SK-N-SH treated with all-trans-retinoic acid at 6 μM for 48 hours (cell line): ENCODE measurements at regions not wholly inside any gene's neighbourhood (a gene's known extent, or its start where the extent isn't known, plus 50 kb on each side); places are given as distances from the start of the nearest gene placed in this dataset.

Experiments used
- ARNTL ChIP-seq: fragments of 450-650 bp; formaldehyde crosslinking; IDR thresholded peaks from 2 replicates; pipeline ENCODE4 v1.5.0; 2020; ENCODE audit warnings: low read depth, mild to moderate bottlenecking, moderate library complexity, borderline replicate concordance
- BACH2 ChIP-seq: fragments of 250-450 bp; sonication (Bioruptor Pico); IDR thresholded peaks from 2 replicates; pipeline ENCODE4 v1.9.0; 2021; ENCODE audit warnings: mild to moderate bottlenecking, borderline replicate concordance
- ESRRG ChIP-seq: fragments of 250-450 bp; sonication (Bioruptor Pico); IDR thresholded peaks from 2 replicates; pipeline ENCODE4 v1.6.1; 2021; ENCODE audit warnings: mild to moderate bottlenecking
- ISL1 ChIP-seq: fragments of 250-450 bp; sonication (Bioruptor Pico); IDR thresholded peaks from 2 replicates; pipeline ENCODE4 v2.1.2; 2022; ENCODE audit warnings: mild to moderate bottlenecking, moderate library complexity
- OSR1 ChIP-seq: fragments of 250-450 bp; sonication (Bioruptor Pico); IDR thresholded peaks from 2 replicates; pipeline ENCODE4 v1.8.0; 2022; ENCODE audit warnings: moderate library complexity, mild to moderate bottlenecking, inconsistent platforms
- PATZ1 ChIP-seq: fragments of 250-450 bp; sonication (Bioruptor Pico); IDR thresholded peaks from 2 replicates; pipeline ENCODE4 v1.8.0; 2020; ENCODE audit warnings: mild to moderate bottlenecking, moderate library complexity, borderline replicate concordance
- RARB ChIP-seq: fragments of 250-450 bp; sonication (Bioruptor Pico); IDR thresholded peaks from 2 replicates; pipeline ENCODE4 v1.8.0; 2021; ENCODE audit warnings: mild to moderate bottlenecking, moderate library complexity
- SNAI2 ChIP-seq: fragments of 250-450 bp; sonication (Bioruptor Pico); IDR thresholded peaks from 2 replicates; pipeline ENCODE4 v1.5.0; 2020; ENCODE audit warnings: mild to moderate bottlenecking, moderate library complexity
- TOX ChIP-seq: fragments of 250-450 bp; sonication (Bioruptor Pico); IDR thresholded peaks from 2 replicates; pipeline ENCODE4 v1.8.0; 2021; ENCODE audit warnings: mild to moderate bottlenecking, moderate library complexity, borderline replicate concordance
- ZFP3 ChIP-seq: fragments of 250-450 bp; sonication (Bioruptor Pico); IDR thresholded peaks from 2 replicates; pipeline ENCODE4 v1.5.0; 2020; ENCODE audit warnings: mild to moderate bottlenecking, moderate library complexity
- ZFP30 ChIP-seq: fragments of 450-650 bp; formaldehyde crosslinking; IDR thresholded peaks from 2 replicates; pipeline ENCODE4 v1.5.0; 2022; ENCODE audit warnings: mild to moderate bottlenecking, moderate library complexity
- ZNF8 ChIP-seq: fragments of 450-650 bp; formaldehyde crosslinking; IDR thresholded peaks from 2 replicates; pipeline ENCODE4 v1.5.0; 2020; ENCODE audit warnings: mild to moderate bottlenecking, moderate library complexity
- TF ChIP-seq, protein P1 (sequence below): fragments of 250-450 bp; sonication (Bioruptor Pico); IDR thresholded peaks from 2 replicates; pipeline ENCODE4 v1.5.1; 2020; ENCODE audit warnings: low read depth, mild to moderate bottlenecking, moderate library complexity
- TF ChIP-seq, protein P2 (sequence below): fragments of 250-450 bp; sonication (Bioruptor Pico); IDR thresholded peaks from 2 replicates; pipeline ENCODE4 v1.5.0; 2020; ENCODE audit warnings: mild to moderate bottlenecking, moderate library complexity

DNA sequence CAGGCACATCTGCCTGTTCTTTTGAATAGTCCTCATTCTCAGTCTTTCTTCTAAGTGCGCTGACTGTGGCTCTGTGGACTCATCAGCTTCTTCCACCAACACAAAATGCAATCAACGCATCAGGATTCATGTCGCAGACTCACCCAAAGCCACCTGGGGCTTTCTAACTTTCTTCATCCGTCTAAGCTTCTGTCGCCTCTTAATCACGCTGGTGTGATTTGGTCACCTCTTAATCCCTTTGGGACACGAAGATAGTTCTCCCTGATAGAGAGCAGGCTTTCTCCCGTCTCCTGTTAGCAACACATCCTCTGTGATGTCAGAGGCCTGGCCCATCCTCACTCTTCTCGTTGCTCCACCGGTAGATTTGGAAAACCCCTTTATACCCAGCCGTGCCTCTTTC, 78.0 kb upstream of the FOXQ1 start:
- no peak for TF ChIP-seq BACH2 (CRISPR knock-in tag)
- TF ChIP-seq TOX (CRISPR knock-in tag), result no peak
- TF ChIP-seq SNAI2 (CRISPR knock-in tag), result no peak
- TF ChIP-seq ZFP3 (CRISPR knock-in tag), result no peak
- TF ChIP-seq ESRRG (CRISPR knock-in tag), result no peak
- no peak for TF ChIP-seq OSR1 (CRISPR knock-in tag)
- no peak for TF ChIP-seq RARB (CRISPR knock-in tag)
- TF ChIP-seq, protein P1, sequence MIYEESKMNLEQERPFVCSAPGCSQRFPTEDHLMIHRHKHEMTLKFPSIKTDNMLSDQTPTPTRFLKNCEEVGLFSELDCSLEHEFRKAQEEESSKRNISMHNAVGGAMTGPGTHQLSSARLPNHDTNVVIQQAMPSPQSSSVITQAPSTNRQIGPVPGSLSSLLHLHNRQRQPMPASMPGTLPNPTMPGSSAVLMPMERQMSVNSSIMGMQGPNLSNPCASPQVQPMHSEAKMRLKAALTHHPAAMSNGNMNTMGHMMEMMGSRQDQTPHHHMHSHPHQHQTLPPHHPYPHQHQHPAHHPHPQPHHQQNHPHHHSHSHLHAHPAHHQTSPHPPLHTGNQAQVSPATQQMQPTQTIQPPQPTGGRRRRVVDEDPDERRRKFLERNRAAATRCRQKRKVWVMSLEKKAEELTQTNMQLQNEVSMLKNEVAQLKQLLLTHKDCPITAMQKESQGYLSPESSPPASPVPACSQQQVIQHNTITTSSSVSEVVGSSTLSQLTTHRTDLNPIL (CRISPR knock-in tag), result no peak
- no peak for TF ChIP-seq ISL1 (CRISPR knock-in tag)
- TF ChIP-seq ZFP30, result no peak
- TF ChIP-seq ARNTL (CRISPR knock-in tag), result no peak
- TF ChIP-seq, protein P2, sequence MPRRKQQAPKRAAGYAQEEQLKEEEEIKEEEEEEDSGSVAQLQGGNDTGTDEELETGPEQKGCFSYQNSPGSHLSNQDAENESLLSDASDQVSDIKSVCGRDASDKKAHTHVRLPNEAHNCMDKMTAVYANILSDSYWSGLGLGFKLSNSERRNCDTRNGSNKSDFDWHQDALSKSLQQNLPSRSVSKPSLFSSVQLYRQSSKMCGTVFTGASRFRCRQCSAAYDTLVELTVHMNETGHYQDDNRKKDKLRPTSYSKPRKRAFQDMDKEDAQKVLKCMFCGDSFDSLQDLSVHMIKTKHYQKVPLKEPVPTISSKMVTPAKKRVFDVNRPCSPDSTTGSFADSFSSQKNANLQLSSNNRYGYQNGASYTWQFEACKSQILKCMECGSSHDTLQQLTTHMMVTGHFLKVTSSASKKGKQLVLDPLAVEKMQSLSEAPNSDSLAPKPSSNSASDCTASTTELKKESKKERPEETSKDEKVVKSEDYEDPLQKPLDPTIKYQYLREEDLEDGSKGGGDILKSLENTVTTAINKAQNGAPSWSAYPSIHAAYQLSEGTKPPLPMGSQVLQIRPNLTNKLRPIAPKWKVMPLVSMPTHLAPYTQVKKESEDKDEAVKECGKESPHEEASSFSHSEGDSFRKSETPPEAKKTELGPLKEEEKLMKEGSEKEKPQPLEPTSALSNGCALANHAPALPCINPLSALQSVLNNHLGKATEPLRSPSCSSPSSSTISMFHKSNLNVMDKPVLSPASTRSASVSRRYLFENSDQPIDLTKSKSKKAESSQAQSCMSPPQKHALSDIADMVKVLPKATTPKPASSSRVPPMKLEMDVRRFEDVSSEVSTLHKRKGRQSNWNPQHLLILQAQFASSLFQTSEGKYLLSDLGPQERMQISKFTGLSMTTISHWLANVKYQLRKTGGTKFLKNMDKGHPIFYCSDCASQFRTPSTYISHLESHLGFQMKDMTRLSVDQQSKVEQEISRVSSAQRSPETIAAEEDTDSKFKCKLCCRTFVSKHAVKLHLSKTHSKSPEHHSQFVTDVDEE, result no peak
- no peak for TF ChIP-seq PATZ1 (CRISPR knock-in tag)
- TF ChIP-seq ZNF8 (CRISPR knock-in tag), result no peak
